Activated T-cell treated with anti-CD3 and anti-CD28 coated beads for 48 hours (primary cell): ENCODE measurements at regions not wholly inside any gene's neighbourhood (a gene's known extent, or its start where the extent isn't known, plus 50 kb on each side); places are given as distances from the start of the nearest gene placed in this dataset.
"Not testable (repeated sequence)": the region's sequence is repeated elsewhere in the genome, so short reads cannot be mapped to it uniquely, and the experiment has no call there.

Source experiments
- DNase-seq: peaks from one replicate; pipeline ENCODE4 v3.0.0-alpha.2; 2020; ENCODE audit warnings: low read depth

- DNase-seq, result no peak
Observed at GRCh38 chr1:228546541-228547463, 59.6 kb downstream of the RNF187 start.

- no peak for DNase-seq
Observed at GRCh38 chr1:228547464-228547792, 60.2 kb downstream of the RNF187 start.

DNA sequence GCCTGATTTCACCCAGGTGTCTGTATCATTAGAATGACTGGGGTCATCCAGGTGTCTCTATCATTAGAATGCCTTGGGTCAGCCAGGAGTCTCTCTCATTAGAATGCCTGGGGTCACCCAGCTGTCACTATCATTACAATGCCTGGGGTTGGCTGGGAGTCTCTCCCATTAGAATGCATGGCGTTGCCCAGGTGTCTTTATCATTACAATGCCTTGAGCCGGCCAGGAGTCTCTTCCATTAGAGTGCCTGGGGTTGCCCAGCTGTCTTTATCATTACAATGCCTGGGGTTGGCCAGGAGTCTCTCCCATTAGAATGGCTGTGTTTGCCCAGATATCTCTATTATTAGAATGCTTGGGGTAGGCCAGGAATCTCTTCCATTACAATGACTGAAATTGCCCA lies 61.6 kb downstream of the RNF187 start:
- DNase-seq, result no peak

- DNase-seq, result no peak
Observed at GRCh38 chr1:228552596-228553176, 65.5 kb downstream of the RNF187 start.

- DNase-seq, result no peak
Observed at GRCh38 chr1:228554107-228554506, 66.9 kb downstream of the RNF187 start.

DNA sequence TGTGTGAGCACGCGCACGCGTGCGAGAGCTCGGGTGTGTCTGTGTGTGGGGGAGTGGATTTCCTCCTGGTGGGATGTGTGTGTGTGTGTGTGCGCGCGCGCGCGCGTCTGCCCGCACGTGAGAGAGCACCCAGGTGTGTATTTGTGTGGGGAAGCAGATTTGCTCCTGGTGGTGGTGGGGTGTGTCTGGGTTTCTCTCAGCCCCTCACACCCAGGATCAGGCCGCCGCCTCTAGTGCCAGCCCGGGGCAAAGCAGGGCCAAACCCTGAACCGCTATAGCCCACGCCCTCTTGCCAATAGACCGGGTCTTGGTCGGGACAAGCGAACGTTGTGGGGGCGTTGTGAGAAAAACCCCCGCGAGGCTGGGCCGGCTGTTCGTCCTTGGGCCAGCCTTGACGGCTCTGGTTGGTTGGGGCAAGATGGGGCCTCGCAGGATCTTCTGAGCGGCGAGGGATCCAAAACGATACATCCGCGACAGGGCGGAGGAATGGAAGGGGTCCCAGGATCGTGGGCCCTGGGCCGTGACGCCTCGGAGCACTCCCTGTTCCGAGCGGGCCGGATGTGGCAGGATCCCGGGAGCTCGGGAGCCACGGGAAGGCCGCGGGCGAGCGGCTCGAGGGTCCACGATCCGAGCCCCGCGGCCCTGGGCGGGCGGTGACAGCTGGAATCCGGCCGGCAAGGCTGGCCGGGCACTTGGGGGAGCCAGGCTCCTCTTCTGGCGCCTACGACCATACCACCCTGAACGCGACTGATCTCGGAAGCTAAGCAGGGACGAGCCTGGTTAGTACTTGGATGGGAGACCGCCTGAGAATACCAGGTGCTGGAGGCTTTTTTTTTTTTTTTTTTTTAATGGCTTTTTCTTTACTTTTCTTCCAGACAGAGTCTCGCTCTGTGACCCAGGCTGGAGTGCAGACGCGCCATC lies 68.2 kb downstream of the RNF187 start:
- peak; percentile 27 for DNase-seq

- not testable (repeated sequence) for DNase-seq
Observed at GRCh38 chr1:228556634-228557430, 69.7 kb downstream of the RNF187 start.
